ENCODE measurements at regions not wholly inside any gene's neighbourhood (a gene's known extent, or its start where the extent isn't known, plus 50 kb on each side); places are given as distances from the start of the nearest gene placed in this dataset.

- Mint-ChIP-seq H3K27me3 (ENCODE audit: insufficient read depth, unreplicated experiment) (no peaks in the 10 kb centered on the region), H3K36me3 (ENCODE audit: insufficient read depth, unreplicated experiment) (no peaks in the 10 kb centered on the region), H3K4me3 (ENCODE audit: unreplicated experiment) (no peak overlapping the region), H3K27ac (ENCODE audit: low read depth, unreplicated experiment) (no peak overlapping the region), H3K4me1 (ENCODE audit: insufficient read depth, unreplicated experiment) (no peaks in the 10 kb centered on the region), H3K9me3 (ENCODE audit: unreplicated experiment) (peaks cover 7% of the 10 kb centered on the region)
- intact Hi-C loops (cut with micrococcal nuclease), result no loop called here
- DNase-seq (ENCODE audit: unreplicated experiment), result no peak
- TF ChIP-seq, protein P1, sequence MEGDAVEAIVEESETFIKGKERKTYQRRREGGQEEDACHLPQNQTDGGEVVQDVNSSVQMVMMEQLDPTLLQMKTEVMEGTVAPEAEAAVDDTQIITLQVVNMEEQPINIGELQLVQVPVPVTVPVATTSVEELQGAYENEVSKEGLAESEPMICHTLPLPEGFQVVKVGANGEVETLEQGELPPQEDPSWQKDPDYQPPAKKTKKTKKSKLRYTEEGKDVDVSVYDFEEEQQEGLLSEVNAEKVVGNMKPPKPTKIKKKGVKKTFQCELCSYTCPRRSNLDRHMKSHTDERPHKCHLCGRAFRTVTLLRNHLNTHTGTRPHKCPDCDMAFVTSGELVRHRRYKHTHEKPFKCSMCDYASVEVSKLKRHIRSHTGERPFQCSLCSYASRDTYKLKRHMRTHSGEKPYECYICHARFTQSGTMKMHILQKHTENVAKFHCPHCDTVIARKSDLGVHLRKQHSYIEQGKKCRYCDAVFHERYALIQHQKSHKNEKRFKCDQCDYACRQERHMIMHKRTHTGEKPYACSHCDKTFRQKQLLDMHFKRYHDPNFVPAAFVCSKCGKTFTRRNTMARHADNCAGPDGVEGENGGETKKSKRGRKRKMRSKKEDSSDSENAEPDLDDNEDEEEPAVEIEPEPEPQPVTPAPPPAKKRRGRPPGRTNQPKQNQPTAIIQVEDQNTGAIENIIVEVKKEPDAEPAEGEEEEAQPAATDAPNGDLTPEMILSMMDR (IDR thresholded peaks at IDR 0.05; ENCODE audit: unreplicated experiment), result no peak
- ChIA-PET CTCF (interaction anchor here (0.5 to 1.6 kb wide), 4 partner anchors 9 to 1668 kb away, joined by 3 to 7 read pairs (median 3); no protein-coding TSS in a partner anchor), POLR2A (no interaction called here)
- BruUV-seq (replicated peaks), result no TSS peak
Observed at GRCh38 chr5:127993476-127993875, 90.1 kb upstream of the SLC12A2 start.

GRCh38 chr5:127994087-127994660, 89.4 kb upstream of the SLC12A2 start:
- no TSS peak for BruUV-seq (replicated peaks)
- CTCF ChIA-PET, result interaction anchor here (0.5 to 1.6 kb wide), 2 partner anchors 88 to 112 kb away, joined by 3 read pairs; no protein-coding TSS in a partner anchor

GRCh38 chr5:127995556-127995955, 88.0 kb upstream of the SLC12A2 start:
- TF ChIP-seq, protein P1 (IDR thresholded peaks at IDR 0.05; ENCODE audit: unreplicated experiment), result no peak
- no TSS peak for BruUV-seq (replicated peaks)
- Mint-ChIP-seq H3K4me3 (ENCODE audit: unreplicated experiment) (no peak overlapping the region), H3K27ac (ENCODE audit: low read depth, unreplicated experiment) (no peak overlapping the region), H3K27me3 (ENCODE audit: insufficient read depth, unreplicated experiment) (no peaks in the 10 kb centered on the region), H3K9me3 (ENCODE audit: unreplicated experiment) (peaks cover 7% of the 10 kb centered on the region), H3K36me3 (ENCODE audit: insufficient read depth, unreplicated experiment) (no peaks in the 10 kb centered on the region), H3K4me1 (ENCODE audit: insufficient read depth, unreplicated experiment) (no peaks in the 10 kb centered on the region)
- ChIA-PET POLR2A (interaction anchor here (0.8 to 0.9 kb wide), 2 partner anchors 20 to 59 kb away, joined by 3 read pairs; no protein-coding TSS in a partner anchor), CTCF (interaction anchor here (1.0 kb wide), 1 partner anchor 16 kb away, joined by 3 read pairs; no protein-coding TSS in a partner anchor)
- intact Hi-C loops (cut with micrococcal nuclease), result no loop called here
- no peak for DNase-seq (ENCODE audit: unreplicated experiment)

More at GRCh38 chr5:127994087-127994660, 89.4 kb upstream of the SLC12A2 start:
- H3K27me3 Mint-ChIP-seq (ENCODE audit: insufficient read depth, unreplicated experiment), result no peaks in the 10 kb centered on the region
- no peak overlapping the region for H3K4me3 Mint-ChIP-seq (ENCODE audit: unreplicated experiment)
- TF ChIP-seq, protein P1 (IDR thresholded peaks at IDR 0.05; ENCODE audit: unreplicated experiment), result no peak
- DNase-seq (ENCODE audit: unreplicated experiment), result no peak
- intact Hi-C loops (cut with micrococcal nuclease), result no loop called here
- H3K4me1 Mint-ChIP-seq (ENCODE audit: insufficient read depth, unreplicated experiment), result no peaks in the 10 kb centered on the region
- H3K27ac Mint-ChIP-seq (ENCODE audit: low read depth, unreplicated experiment), result no peak overlapping the region
- POLR2A ChIA-PET, result no interaction called here
- H3K9me3 Mint-ChIP-seq (ENCODE audit: unreplicated experiment), result peaks cover 7% of the 10 kb centered on the region
- no peaks in the 10 kb centered on the region for H3K36me3 Mint-ChIP-seq (ENCODE audit: insufficient read depth, unreplicated experiment)

DNA sequence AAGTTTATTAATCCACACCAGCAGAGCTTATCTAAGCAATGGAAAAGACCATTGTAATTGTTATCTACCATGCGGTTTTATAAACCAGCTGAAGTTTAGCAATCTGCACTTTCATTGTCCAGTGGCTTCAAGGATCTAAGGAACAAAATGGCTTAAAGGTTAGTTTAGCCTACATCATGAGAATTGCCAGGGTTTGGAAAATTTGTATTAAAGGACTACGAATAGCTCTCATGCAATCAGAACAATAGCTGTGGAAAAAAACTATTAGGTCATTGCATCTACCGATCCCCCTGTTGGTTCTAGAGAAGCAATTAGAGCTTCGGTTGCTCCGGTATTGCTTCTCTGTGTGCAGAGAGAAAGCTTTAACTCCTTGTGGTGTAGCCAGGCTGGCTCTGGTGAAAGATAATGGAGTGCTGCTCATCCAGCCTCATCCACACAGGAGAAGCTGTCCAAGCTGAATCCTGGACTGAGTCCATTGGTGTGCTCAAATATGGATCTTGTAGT, 86.3 kb upstream of the SLC12A2 start:
- intact Hi-C loops (cut with micrococcal nuclease), result no loop called here
- TF ChIP-seq, protein P1 (IDR thresholded peaks at IDR 0.05; ENCODE audit: unreplicated experiment), result no peak
- ChIA-PET CTCF (interaction anchor here (0.6 to 1.2 kb wide), 4 partner anchors 38 to 433 kb away, joined by 3 read pairs; no protein-coding TSS in a partner anchor), POLR2A (interaction anchor here (0.7 to 1.2 kb wide), 5 partner anchors 9 to 87 kb away, joined by 3 to 4 read pairs (median 4); no protein-coding TSS in a partner anchor)
- Mint-ChIP-seq H3K9me3 (ENCODE audit: unreplicated experiment) (peaks cover 7% of the 10 kb centered on the region), H3K4me3 (ENCODE audit: unreplicated experiment) (no peak overlapping the region), H3K4me1 (ENCODE audit: insufficient read depth, unreplicated experiment) (no peaks in the 10 kb centered on the region), H3K36me3 (ENCODE audit: insufficient read depth, unreplicated experiment) (no peaks in the 10 kb centered on the region), H3K27me3 (ENCODE audit: insufficient read depth, unreplicated experiment) (no peaks in the 10 kb centered on the region), H3K27ac (ENCODE audit: low read depth, unreplicated experiment) (no peak overlapping the region)
- no TSS peak for BruUV-seq (replicated peaks)
- DNase-seq (ENCODE audit: unreplicated experiment), result no peak
